ENCODE measurements at regions not wholly inside any gene's neighbourhood (a gene's known extent, or its start where the extent isn't known, plus 50 kb on each side); places are given as distances from the start of the nearest gene placed in this dataset.

DNA sequence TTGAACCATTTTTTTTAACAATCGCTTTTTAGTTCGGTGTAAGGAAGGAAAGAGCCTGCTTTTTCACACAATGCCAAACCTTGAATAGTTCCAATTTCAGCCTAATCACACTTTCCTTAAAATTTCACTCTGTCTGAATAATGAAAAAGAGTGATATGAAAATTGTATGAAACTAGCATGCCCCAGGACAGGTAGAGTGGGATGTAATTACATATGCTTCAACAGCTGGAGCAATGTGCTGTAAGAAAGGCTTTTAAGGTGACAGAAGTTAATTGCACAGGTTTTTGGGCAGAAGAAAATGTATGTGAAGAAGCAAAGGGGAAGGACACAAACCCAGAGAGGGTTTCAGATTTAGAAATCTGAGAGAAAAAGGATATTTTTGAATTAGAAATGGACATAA lies 184.0 kb downstream of the DSC3 start:
- TF ChIP-seq, protein P1, sequence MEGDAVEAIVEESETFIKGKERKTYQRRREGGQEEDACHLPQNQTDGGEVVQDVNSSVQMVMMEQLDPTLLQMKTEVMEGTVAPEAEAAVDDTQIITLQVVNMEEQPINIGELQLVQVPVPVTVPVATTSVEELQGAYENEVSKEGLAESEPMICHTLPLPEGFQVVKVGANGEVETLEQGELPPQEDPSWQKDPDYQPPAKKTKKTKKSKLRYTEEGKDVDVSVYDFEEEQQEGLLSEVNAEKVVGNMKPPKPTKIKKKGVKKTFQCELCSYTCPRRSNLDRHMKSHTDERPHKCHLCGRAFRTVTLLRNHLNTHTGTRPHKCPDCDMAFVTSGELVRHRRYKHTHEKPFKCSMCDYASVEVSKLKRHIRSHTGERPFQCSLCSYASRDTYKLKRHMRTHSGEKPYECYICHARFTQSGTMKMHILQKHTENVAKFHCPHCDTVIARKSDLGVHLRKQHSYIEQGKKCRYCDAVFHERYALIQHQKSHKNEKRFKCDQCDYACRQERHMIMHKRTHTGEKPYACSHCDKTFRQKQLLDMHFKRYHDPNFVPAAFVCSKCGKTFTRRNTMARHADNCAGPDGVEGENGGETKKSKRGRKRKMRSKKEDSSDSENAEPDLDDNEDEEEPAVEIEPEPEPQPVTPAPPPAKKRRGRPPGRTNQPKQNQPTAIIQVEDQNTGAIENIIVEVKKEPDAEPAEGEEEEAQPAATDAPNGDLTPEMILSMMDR (IDR thresholded peaks at IDR 0.05), result no peak
- TF ChIP-seq POLR2A (IDR thresholded peaks at IDR 0.05), result no peak

Data from body of pancreas (tissue), 4 donors.